ENCODE measurements at regions not wholly inside any gene's neighbourhood (a gene's known extent, or its start where the extent isn't known, plus 50 kb on each side); places are given as distances from the start of the nearest gene placed in this dataset.
"Not testable (repeated sequence)": the region's sequence is repeated elsewhere in the genome, so short reads cannot be mapped to it uniquely, and the experiment has no call there.

- TF ChIP-seq CTCF (IDR thresholded peaks at IDR 0.05; ENCODE audit: low read depth, low read length, missing control alignments), result no peak
- H3K4me3 ChIP-seq (ENCODE audit: low read depth, low read length), result no peak overlapping the region
- no peaks in the 10 kb centered on the region for H3K36me3 ChIP-seq (replicated peaks)
- H3K27ac ChIP-seq, result no peak overlapping the region
- in situ Hi-C loops (cut with HindIII; ENCODE audit: low pct_ligation_motif_present, low sequenced_read_pairs), result no loop called here
- no peak for DNase-seq
- no peaks in the 10 kb centered on the region for H3K27me3 ChIP-seq (replicated peaks)
These were observed 1022.0 kb downstream of the NCAM2 start for GRCh38 chr21:22020221-22020620.

GRCh38 chr21:22023896-22024295, 1025.7 kb downstream of the NCAM2 start:
- H3K36me3 ChIP-seq (replicated peaks); H3K4me3 ChIP-seq (ENCODE audit: low read depth, low read length); H3K27ac ChIP-seq; in situ Hi-C loops (cut with HindIII; ENCODE audit: low pct_ligation_motif_present, low sequenced_read_pairs); H3K27me3 ChIP-seq (replicated peaks); DNase-seq: not testable (repeated sequence)

GRCh38 chr21:22044431-22044830, 1046.2 kb downstream of the NCAM2 start:
- Histone ChIP-seq H3K4me3 (ENCODE audit: low read depth, low read length) (no peak overlapping the region), H3K27me3 (replicated peaks) (no peaks in the 10 kb centered on the region), H3K36me3 (replicated peaks) (no peaks in the 10 kb centered on the region), H3K27ac (no peak overlapping the region)
- in situ Hi-C loops (cut with HindIII; ENCODE audit: low pct_ligation_motif_present, low sequenced_read_pairs), result no loop called here
- no peak for TF ChIP-seq CTCF (IDR thresholded peaks at IDR 0.05; ENCODE audit: low read depth, low read length, missing control alignments)
- no peak for DNase-seq

- H3K4me3 ChIP-seq (ENCODE audit: low read depth, low read length), result no peak overlapping the region
- no peak for TF ChIP-seq CTCF (IDR thresholded peaks at IDR 0.05; ENCODE audit: low read depth, low read length, missing control alignments)
- in situ Hi-C loops (cut with HindIII; ENCODE audit: low pct_ligation_motif_present, low sequenced_read_pairs), result no loop called here
These were observed 1048.4 kb downstream of the NCAM2 start for GRCh38 chr21:22046576-22046975.

GRCh38 chr21:22056904-22057303, 1058.7 kb downstream of the NCAM2 start:
- no peak for DNase-seq
- Histone ChIP-seq H3K27ac (no peak overlapping the region), H3K36me3 (replicated peaks) (no peaks in the 10 kb centered on the region), H3K4me3 (ENCODE audit: low read depth, low read length) (no peak overlapping the region), H3K27me3 (replicated peaks) (no peaks in the 10 kb centered on the region)
- in situ Hi-C loops (cut with HindIII; ENCODE audit: low pct_ligation_motif_present, low sequenced_read_pairs), result no loop called here
- no peak for TF ChIP-seq CTCF (IDR thresholded peaks at IDR 0.05; ENCODE audit: low read depth, low read length, missing control alignments)

More at GRCh38 chr21:22046576-22046975, 1048.4 kb downstream of the NCAM2 start:
- DNase-seq, result no peak
- Histone ChIP-seq H3K36me3 (replicated peaks) (no peaks in the 10 kb centered on the region), H3K27me3 (replicated peaks) (no peaks in the 10 kb centered on the region), H3K27ac (no peak overlapping the region)

- DNase-seq, result no peak
- in situ Hi-C loops (cut with HindIII; ENCODE audit: low pct_ligation_motif_present, low sequenced_read_pairs), result no loop called here
- H3K36me3 ChIP-seq (replicated peaks), result no peaks in the 10 kb centered on the region
- no peak overlapping the region for H3K4me3 ChIP-seq (ENCODE audit: low read depth, low read length)
- no peaks in the 10 kb centered on the region for H3K27me3 ChIP-seq (replicated peaks)
- H3K27ac ChIP-seq, result no peak overlapping the region
- TF ChIP-seq CTCF (IDR thresholded peaks at IDR 0.05; ENCODE audit: low read depth, low read length, missing control alignments), result no peak
These were observed 1064.4 kb downstream of the NCAM2 start for GRCh38 chr21:22062472-22063139.
